ENCODE measurements at regions not wholly inside any gene's neighbourhood (a gene's known extent, or its start where the extent isn't known, plus 50 kb on each side); places are given as distances from the start of the nearest gene placed in this dataset.

GRCh38 chr7:18416988-18417387, 78.6 kb upstream of the HDAC9 start:
- no peak for TF ChIP-seq CTCF (IDR thresholded peaks at IDR 0.05; ENCODE audit: control extremely low read depth, extremely low read depth)
- Histone ChIP-seq H3K4me3 (no peak overlapping the region), H3K27ac (ENCODE audit: low read depth in 1 of 2, low read length in 1 of 2) (no peak overlapping the region), H3K36me3 (ENCODE audit: control insufficient read depth in 4 of 4, insufficient read depth in 4 of 4, low read length in 4 of 4) (no peaks in the 10 kb centered on the region), H3K9me3 (ENCODE audit: control insufficient read depth in 4 of 4, insufficient read depth in 3 of 4, low read length in 3 of 4) (no peaks in the 10 kb centered on the region), H3K9ac (ENCODE audit: insufficient read depth in 1 of 2, low read length in 2 of 2) (no peak overlapping the region), H3K4me1 (ENCODE audit: control insufficient read depth in 5 of 5, insufficient read depth in 5 of 5, low read length in 5 of 5) (peaks cover 0 to 6% (median 0%) of the 10 kb centered on the region in 5 donors), H3K27me3 (ENCODE audit: control insufficient read depth in 3 of 3, insufficient read depth in 3 of 3, low read length in 2 of 3) (no peaks in the 10 kb centered on the region)
- 87 to 89% methylated on average over 3 of the region's 3 CpGs for WGBS, 2 donors
- DNase-seq = no peak
- ATAC-seq (ENCODE audit: insufficient read depth, low FRiP score) = no peak

GRCh38 chr7:18419456-18419855, 76.1 kb upstream of the HDAC9 start:
- no peak for TF ChIP-seq CTCF (IDR thresholded peaks at IDR 0.05; ENCODE audit: control extremely low read depth, extremely low read depth)
- no peaks in the 10 kb centered on the region for H3K9me3 ChIP-seq (ENCODE audit: control insufficient read depth in 4 of 4, insufficient read depth in 3 of 4, low read length in 3 of 4)
- H3K4me1 ChIP-seq (ENCODE audit: control insufficient read depth in 5 of 5, insufficient read depth in 5 of 5, low read length in 5 of 5) = peaks cover 0 to 11% (median 0%) of the 10 kb centered on the region in 5 donors
- WGBS, 2 donors = 54 to 76% methylated on average over 3 of the region's 3 CpGs
- no peak for DNase-seq
- no peaks in the 10 kb centered on the region for H3K27me3 ChIP-seq (ENCODE audit: control insufficient read depth in 3 of 3, insufficient read depth in 3 of 3, low read length in 2 of 3)
- no peak overlapping the region for H3K9ac ChIP-seq (ENCODE audit: insufficient read depth in 1 of 2, low read length in 2 of 2)
- H3K36me3 ChIP-seq (ENCODE audit: control insufficient read depth in 4 of 4, insufficient read depth in 4 of 4, low read length in 4 of 4) = no peaks in the 10 kb centered on the region
- ATAC-seq (ENCODE audit: insufficient read depth, low FRiP score) = no peak
- H3K27ac ChIP-seq (ENCODE audit: low read depth in 1 of 2, low read length in 1 of 2) = no peak overlapping the region
- no peak overlapping the region for H3K4me3 ChIP-seq

GRCh38 chr7:18420108-18420507, 75.4 kb upstream of the HDAC9 start:
- no peak for TF ChIP-seq CTCF (IDR thresholded peaks at IDR 0.05; ENCODE audit: control extremely low read depth, extremely low read depth)
- 68 to 78% methylated on average over 2 of the region's 2 CpGs for WGBS, 2 donors
- no peaks in the 10 kb centered on the region for H3K36me3 ChIP-seq (ENCODE audit: control insufficient read depth in 4 of 4, insufficient read depth in 4 of 4, low read length in 4 of 4)
- no peak overlapping the region for H3K4me3 ChIP-seq
- DNase-seq (no peak), ATAC-seq (ENCODE audit: insufficient read depth, low FRiP score) (no peak)
- no peaks in the 10 kb centered on the region for H3K27me3 ChIP-seq (ENCODE audit: control insufficient read depth in 3 of 3, insufficient read depth in 3 of 3, low read length in 2 of 3)
- no peak overlapping the region for H3K27ac ChIP-seq (ENCODE audit: low read depth in 1 of 2, low read length in 1 of 2)
- H3K9ac ChIP-seq (ENCODE audit: insufficient read depth in 1 of 2, low read length in 2 of 2) = no peak overlapping the region
- peaks cover 0 to 11% (median 0%) of the 10 kb centered on the region in 5 donors for H3K4me1 ChIP-seq (ENCODE audit: control insufficient read depth in 5 of 5, insufficient read depth in 5 of 5, low read length in 5 of 5)
- H3K9me3 ChIP-seq (ENCODE audit: control insufficient read depth in 4 of 4, insufficient read depth in 3 of 4, low read length in 3 of 4) = no peaks in the 10 kb centered on the region

GRCh38 chr7:18420748-18421147, 74.8 kb upstream of the HDAC9 start:
- WGBS, 2 donors = 88 to 100% methylated on average over 1 of the region's 1 CpG

More at GRCh38 chr7:18420748-18421147, 74.8 kb upstream of the HDAC9 start:
- H3K9ac ChIP-seq (ENCODE audit: insufficient read depth in 1 of 2, low read length in 2 of 2) = no peak overlapping the region
- H3K27me3 ChIP-seq (ENCODE audit: control insufficient read depth in 3 of 3, insufficient read depth in 3 of 3, low read length in 2 of 3) = no peaks in the 10 kb centered on the region
- no peaks in the 10 kb centered on the region for H3K36me3 ChIP-seq (ENCODE audit: control insufficient read depth in 4 of 4, insufficient read depth in 4 of 4, low read length in 4 of 4)
- TF ChIP-seq CTCF (IDR thresholded peaks at IDR 0.05; ENCODE audit: control extremely low read depth, extremely low read depth) = no peak
- H3K9me3 ChIP-seq (ENCODE audit: control insufficient read depth in 4 of 4, insufficient read depth in 3 of 4, low read length in 3 of 4) = no peaks in the 10 kb centered on the region
- no peak overlapping the region for H3K4me3 ChIP-seq
- no peak overlapping the region for H3K27ac ChIP-seq (ENCODE audit: low read depth in 1 of 2, low read length in 1 of 2)
- no peak for DNase-seq
- no peak for ATAC-seq (ENCODE audit: insufficient read depth, low FRiP score)
- H3K4me1 ChIP-seq (ENCODE audit: control insufficient read depth in 5 of 5, insufficient read depth in 5 of 5, low read length in 5 of 5) = peaks cover 0 to 11% (median 0%) of the 10 kb centered on the region in 5 donors

Measured in lung (tissue), 11 donors.